SK-N-SH (cell line): ENCODE measurements at regions not wholly inside any gene's neighbourhood (a gene's known extent, or its start where the extent isn't known, plus 50 kb on each side); places are given as distances from the start of the nearest gene placed in this dataset.

Source experiments
- CTCF ChIA-PET: fragments of 300-600, 350-600 bp; formaldehyde crosslinking; extraction: SDS; loops from one replicate; lab custom pipeline; 2021; lab: Yijun Ruan, JAX
- POLR2A ChIA-PET: fragments of 350-600 bp; sonication (Branson Sonifier 250); formaldehyde crosslinking; extraction: SDS; loops from one replicate; lab custom pipeline; 2020; ENCODE audit warnings: antibody characterized with exemption, inconsistent platforms; lab: Yijun Ruan, JAX
- DNase-seq: peaks from one replicate; pipeline ENCODE4 v3.0.0; 2012
- H2AFZ ChIP-seq: fragments of 200-600 bp; sonication (generic); 2 replicates; pipeline ENCODE4 v1.8.1; 2016; ENCODE audit warnings: antibody characterized with exemption, mild to moderate bottlenecking, low read depth
- H3F3A ChIP-seq: fragments of 200-600 bp; sonication (generic); replicated peaks from 2 replicates; pipeline ENCODE3; 2016; ENCODE audit warnings: antibody characterized with exemption, mild to moderate bottlenecking; ENCODE audit not compliant: insufficient read depth
- H3K27ac ChIP-seq, 2 experiments: fragments of 200-500 bp in 1 of 2; fragments of 200-600 bp in 1 of 2; sonication (Bioruptor generic) in 1 of 2; sonication (generic), shearing (Covaris generic) in 1 of 2; 2 replicates each; pipeline versions ENCODE4 v1.5.1 to v1.6.1; 2014 to 2016; ENCODE audit warnings: low read depth in 2 of 2, inconsistent platforms in 1 of 2, low read length in 1 of 2, mild to moderate bottlenecking in 1 of 2, mixed read lengths in 1 of 2
- H3K27me3 ChIP-seq: fragments of 200-600 bp; sonication (generic), shearing (Covaris generic); 2 replicates; pipeline ENCODE4 v1.6.1; 2016; ENCODE audit warnings: mixed run types; ENCODE audit not compliant: insufficient read depth
- H3K36me3 ChIP-seq, 2 experiments: fragments of 200-500 bp in 1 of 2; fragments of 200-600 bp in 1 of 2; sonication (Bioruptor generic) in 1 of 2; sonication (generic) in 1 of 2; replicated peaks in 1 of 2; 2 replicates each; pipeline versions ENCODE3 to v1.5.1; 2014 to 2016; ENCODE audit warnings: low read length in 1 of 2, mild to moderate bottlenecking in 1 of 2; ENCODE audit not compliant: insufficient read depth in 2 of 2, control insufficient read depth in 1 of 2
- H3K4me1 ChIP-seq, 2 experiments: fragments of 200-500 bp in 1 of 2; fragments of 200-600 bp in 1 of 2; sonication (Bioruptor generic) in 1 of 2; sonication (generic), shearing (Covaris generic) in 1 of 2; 2 replicates each; pipeline versions ENCODE4 v1.5.1 to v1.6.1; 2014 to 2016; ENCODE audit warnings: low read depth in 1 of 2, low read length in 1 of 2, mixed run types in 1 of 2; ENCODE audit not compliant: insufficient read depth in 2 of 2, control insufficient read depth in 1 of 2
- H3K4me2 ChIP-seq: fragments of 200-600 bp; sonication (generic), shearing (Covaris generic); 2 replicates; pipeline ENCODE4 v1.6.1; 2017; ENCODE audit warnings: mixed run types
- H3K4me3 ChIP-seq, 2 experiments: fragments of 200-500 bp in 1 of 2; fragments of 200-600 bp in 1 of 2; sonication (Bioruptor generic) in 1 of 2; sonication (generic), shearing (Covaris generic) in 1 of 2; 2 replicates each; pipeline versions ENCODE4 v1.5.1 to v1.8.1; 2014 to 2016; ENCODE audit warnings: low read depth in 2 of 2, inconsistent platforms in 1 of 2, low read length in 1 of 2, mild to moderate bottlenecking in 1 of 2, mixed read lengths in 1 of 2, moderate library complexity in 1 of 2
- H3K79me2 ChIP-seq: fragments of 200-600 bp; sonication (generic); 2 replicates; pipeline ENCODE4 v1.8.1; 2017; ENCODE audit warnings: mild to moderate bottlenecking; ENCODE audit not compliant: insufficient read depth
- H3K9ac ChIP-seq: fragments of 200-600 bp; sonication (generic); 2 replicates; pipeline ENCODE4 v1.6.1; 2017; ENCODE audit warnings: mixed run types
- H3K9me2 ChIP-seq: fragments of 200-600 bp; sonication (generic); 2 replicates; pipeline ENCODE4 v1.6.1; 2017; ENCODE audit warnings: mixed run types
- H3K9me3 ChIP-seq: fragments of 200-600 bp; sonication (generic); 2 replicates; pipeline ENCODE4 v1.6.1; 2017; ENCODE audit warnings: mixed run types, mild to moderate bottlenecking, moderate library complexity
- H4K20me1 ChIP-seq: fragments of 200-600 bp; sonication (generic); 2 replicates; pipeline ENCODE4 v1.6.1; 2017; ENCODE audit warnings: mild to moderate bottlenecking, mixed run types; ENCODE audit not compliant: insufficient read depth
- CHD2 ChIP-seq: fragments of 150-350 bp; IDR thresholded peaks from 2 replicates; pipeline ENCODE4 v1.6.1; 2018; ENCODE audit warnings: low read length; ENCODE audit not compliant: partially characterized antibody
- ELF1 ChIP-seq: IDR thresholded peaks from 2 replicates; pipeline ENCODE4 v1.4.0; 2012
- EP300 ChIP-seq, 2 experiments: IDR thresholded peaks; 2 replicates each; pipeline versions ENCODE4 v1.4.0 to v1.6.1; 2012; ENCODE audit warnings: borderline replicate concordance in 1 of 2, low read depth in 1 of 2, low read length in 1 of 2
- EZH2phosphoT487 ChIP-seq: fragments of 200-600 bp; sonication (generic); IDR thresholded peaks from 2 replicates; pipeline ENCODE4 v1.6.1; 2017; ENCODE audit warnings: low read depth, mixed run types, mild to moderate bottlenecking, antibody characterized with exemption, moderate library complexity, borderline replicate concordance
- FOXM1 ChIP-seq: IDR thresholded peaks from 2 replicates; pipeline ENCODE4 v1.4.0; 2012; ENCODE audit warnings: low read depth, mild to moderate bottlenecking
- GABPA ChIP-seq: IDR thresholded peaks from 2 replicates; pipeline ENCODE4 v1.4.0; 2012; ENCODE audit warnings: low read depth, mild to moderate bottlenecking
- IRF3 ChIP-seq: fragments of 150-350 bp; IDR thresholded peaks from 2 replicates; pipeline ENCODE4 v1.6.1; 2016; ENCODE audit warnings: mild to moderate bottlenecking, low read depth, low read length
- JUND ChIP-seq: IDR thresholded peaks from 2 replicates; pipeline ENCODE4 v1.4.0; 2012
- MXI1 ChIP-seq: IDR thresholded peaks from 2 replicates; pipeline ENCODE4 v1.6.1; 2012; ENCODE audit warnings: mild to moderate bottlenecking, low read depth, low read length, improper control_type of control experiment
- NFIC ChIP-seq: IDR thresholded peaks from 2 replicates; pipeline ENCODE4 v1.4.0; 2012; ENCODE audit warnings: borderline replicate concordance
- NRF1 ChIP-seq: IDR thresholded peaks from 2 replicates; pipeline ENCODE4 v1.6.1; 2012; ENCODE audit warnings: low read depth, mild to moderate bottlenecking, low read length
- PBX3 ChIP-seq: IDR thresholded peaks from 2 replicates; pipeline ENCODE4; 2012
- POLR2AphosphoS5 ChIP-seq: IDR thresholded peaks from 2 replicates; pipeline ENCODE4 v1.6.1; 2012; ENCODE audit warnings: low read depth, low read length
- RAD21 ChIP-seq: IDR thresholded peaks from 2 replicates; pipeline ENCODE4 v1.6.1; 2012; ENCODE audit warnings: mild to moderate bottlenecking, low read length
- RFX5 ChIP-seq: IDR thresholded peaks from 2 replicates; pipeline ENCODE4 v1.6.1; 2012; ENCODE audit warnings: mild to moderate bottlenecking, improper control_type of control experiment, low read length
- SIN3A ChIP-seq: IDR thresholded peaks from 2 replicates; pipeline ENCODE4 v1.6.1; 2012; ENCODE audit warnings: low read depth, mild to moderate bottlenecking, low read length, moderate library complexity, borderline replicate concordance
- SMC3 ChIP-seq: IDR thresholded peaks from 2 replicates; pipeline ENCODE4 v1.6.1; 2012; ENCODE audit warnings: low read depth, low read length, improper control_type of control experiment
- TAF1 ChIP-seq: IDR thresholded peaks from 2 replicates; pipeline ENCODE4 v1.6.1; 2012; ENCODE audit warnings: low read depth, mild to moderate bottlenecking, low read length, moderate library complexity, borderline replicate concordance
- YY1 ChIP-seq: IDR thresholded peaks from 2 replicates; pipeline ENCODE4 v1.4.0; 2012; ENCODE audit warnings: low read depth, mild to moderate bottlenecking
- WGBS: methylation state at CpG from one replicate; pipeline ENCODE4 v1.1.6; 2017; ENCODE audit warnings: low lambda C conversion rate; 5-methylcytosine and 5-hydroxymethylcytosine counted together
- TF ChIP-seq, protein P1 (sequence below): IDR thresholded peaks from 2 replicates; pipeline ENCODE4 v1.4.0; 2012; ENCODE audit warnings: low read depth, borderline replicate concordance

GRCh38 chr12:42728770-42729534, 139.4 kb upstream of the PRICKLE1 start:
- Histone ChIP-seq H2AFZ (no peak overlapping the region), H3K27me3 (no peaks in the 10 kb centered on the region), H3K4me3 (no peak overlapping the region), H3K4me2 (no peak overlapping the region), H3K79me2 (no peaks in the 10 kb centered on the region), H4K20me1 (no peaks in the 10 kb centered on the region), H3K36me3 (no peaks in the 10 kb centered on the region), H3K9me3 (no peaks in the 10 kb centered on the region)
- ChIA-PET POLR2A (no interaction called here), CTCF (no interaction called here)
- WGBS: 28% methylated on average over 9 of the region's 9 CpGs
- TF ChIP-seq YY1 (no peak), PBX3 (no peak), JUND (no peak)
- TF ChIP-seq, all 33 proteins: peak for 0
- Histone ChIP-seq H3K27ac (no peak overlapping the region), H3K9me2 (no peaks in the 10 kb centered on the region), H3F3A (no peaks in the 10 kb centered on the region), H3K9ac (no peak overlapping the region), H3K4me1 (no peaks in the 10 kb centered on the region)
- no peak for DNase-seq

GRCh38 chr12:42728287-42728686, 138.7 kb upstream of the PRICKLE1 start:
- ChIA-PET POLR2A (no interaction called here), CTCF (no interaction called here)
- Histone ChIP-seq H3K4me1 (no peaks in the 10 kb centered on the region), H3K36me3 (no peaks in the 10 kb centered on the region), H3K27ac (no peak overlapping the region), H3K9me2 (no peaks in the 10 kb centered on the region), H3K27me3 (no peaks in the 10 kb centered on the region), H3K4me2 (no peak overlapping the region), H3K79me2 (no peaks in the 10 kb centered on the region), H3K9me3 (no peaks in the 10 kb centered on the region), H2AFZ (no peak overlapping the region), H3F3A (no peaks in the 10 kb centered on the region), H4K20me1 (no peaks in the 10 kb centered on the region), H3K9ac (no peak overlapping the region), H3K4me3 (no peak overlapping the region)
- no peak for DNase-seq
- TF ChIP-seq MXI1: no peak
- no peak for TF ChIP-seq NFIC
- TF ChIP-seq JUND: no peak
- no peak for TF ChIP-seq NRF1
- TF ChIP-seq, protein P1, sequence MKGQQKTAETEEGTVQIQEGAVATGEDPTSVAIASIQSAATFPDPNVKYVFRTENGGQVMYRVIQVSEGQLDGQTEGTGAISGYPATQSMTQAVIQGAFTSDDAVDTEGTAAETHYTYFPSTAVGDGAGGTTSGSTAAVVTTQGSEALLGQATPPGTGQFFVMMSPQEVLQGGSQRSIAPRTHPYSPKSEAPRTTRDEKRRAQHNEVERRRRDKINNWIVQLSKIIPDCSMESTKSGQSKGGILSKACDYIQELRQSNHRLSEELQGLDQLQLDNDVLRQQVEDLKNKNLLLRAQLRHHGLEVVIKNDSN: no peak
- TF ChIP-seq POLR2AphosphoS5: no peak
- TF ChIP-seq EP300 (IDR thresholded peaks at IDR 0.05; ENCODE audit: borderline replicate concordance in 1 of 2, low read depth in 1 of 2, low read length in 1 of 2): no peak
- no peak for TF ChIP-seq TAF1
- no peak for TF ChIP-seq SMC3
- TF ChIP-seq RFX5: no peak
- TF ChIP-seq GABPA: no peak
- no peak for TF ChIP-seq IRF3
- TF ChIP-seq EZH2phosphoT487: no peak
- no peak for TF ChIP-seq PBX3
- no peak for TF ChIP-seq RAD21
- TF ChIP-seq ELF1: no peak
- no peak for TF ChIP-seq FOXM1
- TF ChIP-seq CHD2: no peak
- no peak for TF ChIP-seq SIN3A
- WGBS: 7% methylated on average over 2 of the region's 2 CpGs
